GM19438 (cell line): ENCODE measurements at regions not wholly inside any gene's neighbourhood (a gene's known extent, or its start where the extent isn't known, plus 50 kb on each side); places are given as distances from the start of the nearest gene placed in this dataset.

Experiments
- ATAC-seq: cut with Tn5 transposase; IDR thresholded peaks from one replicate; pipeline ENCODE4 v1.9.1; 2021; ENCODE audit warnings: low read depth; ENCODE audit not compliant: unreplicated experiment

GRCh38 chr2:30046396-30046795, 100.4 kb upstream of the YPEL5 start:
- ATAC-seq = no peak

GRCh38 chr2:30046979-30047378, 99.8 kb upstream of the YPEL5 start:
- ATAC-seq = no peak

GRCh38 chr2:30048636-30049175, 98.1 kb upstream of the YPEL5 start:
- ATAC-seq = no peak

GRCh38 chr2:30055548-30055947, 91.3 kb upstream of the YPEL5 start:
- ATAC-seq = no peak

GRCh38 chr2:30060562-30060961, 86.2 kb upstream of the YPEL5 start:
- no peak for ATAC-seq

- no peak for ATAC-seq
Observed at GRCh38 chr2:30068067-30068466, 78.7 kb upstream of the YPEL5 start.

- peak; percentile 75 for ATAC-seq
Observed at GRCh38 chr2:30072250-30072842, 74.5 kb upstream of the YPEL5 start.

GRCh38 chr2:30073523-30073922, 73.3 kb upstream of the YPEL5 start:
- ATAC-seq = no peak

- ATAC-seq = no peak
Observed at GRCh38 chr2:30074023-30074422, 72.8 kb upstream of the YPEL5 start.

GRCh38 chr2:30078521-30078920, 68.3 kb upstream of the YPEL5 start:
- ATAC-seq = no peak

- ATAC-seq = no peak
Observed at GRCh38 chr2:30084915-30085314, 61.9 kb upstream of the YPEL5 start.

GRCh38 chr2:30089171-30089570, 57.6 kb upstream of the YPEL5 start:
- no peak for ATAC-seq

GRCh38 chr2:30095402-30095801, 51.4 kb upstream of the YPEL5 start:
- ATAC-seq = no peak

GRCh38 chr2:30096451-30096850, 50.4 kb upstream of the YPEL5 start:
- no peak for ATAC-seq
